ENCODE measurements at regions not wholly inside any gene's neighbourhood (a gene's known extent, or its start where the extent isn't known, plus 50 kb on each side); places are given as distances from the start of the nearest gene placed in this dataset.

GRCh38 chr14:94695231-94695630, 74.7 kb downstream of the GSC start:
- Histone ChIP-seq H3K9ac (ENCODE audit: low read depth, low read length, poor library complexity, severe bottlenecking) (no peak overlapping the region), H3K79me2 (ENCODE audit: insufficient read depth, low read length) (no peaks in the 10 kb centered on the region), H3K4me2 (ENCODE audit: low read depth, low read length, poor library complexity, severe bottlenecking) (no peak overlapping the region), H3F3A (ENCODE audit: low read depth) (no peaks in the 10 kb centered on the region), H3K4me1 (ENCODE audit: insufficient read depth, low read length, poor library complexity, severe bottlenecking) (no peaks in the 10 kb centered on the region), H3K27me3 (ENCODE audit: insufficient read depth, low read length, poor library complexity, severe bottlenecking) (no peaks in the 10 kb centered on the region), H2AFZ (ENCODE audit: low read length) (no peak overlapping the region), H3K36me3 (ENCODE audit: insufficient read depth, low read length) (no peaks in the 10 kb centered on the region), H4K20me1 (ENCODE audit: insufficient read depth, low read length, poor library complexity, severe bottlenecking) (no peaks in the 10 kb centered on the region), H3K9me2 (replicated peaks; ENCODE audit: low read depth, low read length) (no peaks in the 10 kb centered on the region), H3K4me3 (ENCODE audit: low read length, poor library complexity, severe bottlenecking) (no peak overlapping the region), H3K9me3 (ENCODE audit: insufficient read depth, low read depth, low read length) (no peaks in the 10 kb centered on the region; the same call in 1 of the 2 replicates)
- TF ChIP-seq EZH2phosphoT487 (IDR thresholded peaks at IDR 0.05; ENCODE audit: borderline replicate concordance), result no peak
- TF ChIP-seq CTCF (conservative IDR thresholded peaks at IDR 0.05; ENCODE audit: low read length), result no peak

GRCh38 chr14:94691660-94692034, 78.3 kb downstream of the GSC start:
- Histone ChIP-seq H3K79me2 (ENCODE audit: insufficient read depth, low read length) (no peaks in the 10 kb centered on the region), H2AFZ (ENCODE audit: low read length) (no peak overlapping the region), H3K9ac (ENCODE audit: low read depth, low read length, poor library complexity, severe bottlenecking) (no peak overlapping the region), H3K4me3 (ENCODE audit: low read length, poor library complexity, severe bottlenecking) (no peak overlapping the region), H3F3A (ENCODE audit: low read depth) (no peaks in the 10 kb centered on the region), H3K9me2 (replicated peaks; ENCODE audit: low read depth, low read length) (no peaks in the 10 kb centered on the region), H3K4me2 (ENCODE audit: low read depth, low read length, poor library complexity, severe bottlenecking) (no peak overlapping the region), H3K36me3 (ENCODE audit: insufficient read depth, low read length) (no peaks in the 10 kb centered on the region), H3K4me1 (ENCODE audit: insufficient read depth, low read length, poor library complexity, severe bottlenecking) (peaks cover 2% of the 10 kb centered on the region), H3K27me3 (ENCODE audit: insufficient read depth, low read length, poor library complexity, severe bottlenecking) (no peaks in the 10 kb centered on the region), H4K20me1 (ENCODE audit: insufficient read depth, low read length, poor library complexity, severe bottlenecking) (no peaks in the 10 kb centered on the region), H3K9me3 (ENCODE audit: insufficient read depth, low read depth, low read length) (no peaks in the 10 kb centered on the region)
- no peak for TF ChIP-seq EZH2phosphoT487 (IDR thresholded peaks at IDR 0.05; ENCODE audit: borderline replicate concordance)
- no peak for TF ChIP-seq CTCF (conservative IDR thresholded peaks at IDR 0.05; ENCODE audit: low read length)

GRCh38 chr14:94690896-94691659, 78.8 kb downstream of the GSC start:
- Histone ChIP-seq H3K4me3 (ENCODE audit: low read length, poor library complexity, severe bottlenecking) (no peak overlapping the region), H3K36me3 (ENCODE audit: insufficient read depth, low read length) (no peaks in the 10 kb centered on the region), H3K9ac (ENCODE audit: low read depth, low read length, poor library complexity, severe bottlenecking) (no peak overlapping the region), H2AFZ (ENCODE audit: low read length) (no peak overlapping the region), H3K4me1 (ENCODE audit: insufficient read depth, low read length, poor library complexity, severe bottlenecking) (peaks cover 2% of the 10 kb centered on the region), H3K27me3 (ENCODE audit: insufficient read depth, low read length, poor library complexity, severe bottlenecking) (no peaks in the 10 kb centered on the region), H3F3A (ENCODE audit: low read depth) (no peaks in the 10 kb centered on the region), H3K9me3 (ENCODE audit: insufficient read depth, low read depth, low read length) (no peaks in the 10 kb centered on the region), H4K20me1 (ENCODE audit: insufficient read depth, low read length, poor library complexity, severe bottlenecking) (no peaks in the 10 kb centered on the region), H3K9me2 (replicated peaks; ENCODE audit: low read depth, low read length) (no peaks in the 10 kb centered on the region), H3K4me2 (ENCODE audit: low read depth, low read length, poor library complexity, severe bottlenecking) (no peak overlapping the region), H3K79me2 (ENCODE audit: insufficient read depth, low read length) (no peaks in the 10 kb centered on the region)
- TF ChIP-seq EZH2phosphoT487 (IDR thresholded peaks at IDR 0.05; ENCODE audit: borderline replicate concordance) (no peak), CTCF (conservative IDR thresholded peaks at IDR 0.05; ENCODE audit: low read length) (no peak)
